Left lung (tissue), 4 donors: ENCODE measurements at regions not wholly inside any gene's neighbourhood (a gene's known extent, or its start where the extent isn't known, plus 50 kb on each side); places are given as distances from the start of the nearest gene placed in this dataset.

ENCODE experiments used
- ATAC-seq: fragments of 200-7000 bp; cut with Tn5 transposase; one replicate; pipeline ENCODE4 v1.9.1; 2020; ENCODE audit warnings: moderate library complexity
- DNase-seq, 4 donors: peaks; one replicate each; pipeline ENCODE4 v3.0.0-alpha.2; 2013 to 2020
- H3K27ac ChIP-seq, 2 donors: fragments of 200-600 bp; sonication (generic) in 1 of 2; one replicate each; pipeline versions ENCODE4 v1.5.0 to v1.8.0; 2020 to 2021
- H3K27me3 ChIP-seq, 2 donors: fragments of 200-600 bp; sonication (generic) in 1 of 2; one replicate each; pipeline versions ENCODE4 v1.5.0 to v1.8.0; 2020 to 2021
- H3K36me3 ChIP-seq, 2 donors: fragments of 200-600 bp; sonication (generic) in 1 of 2; one replicate each; pipeline versions ENCODE4 v1.5.0 to v1.8.0; 2020 to 2021
- H3K4me1 ChIP-seq, 2 donors: fragments of 200-600 bp; one replicate each; pipeline ENCODE4 v1.8.0; 2021
- H3K4me3 ChIP-seq, 2 donors: fragments of 200-600 bp; sonication (generic) in 1 of 2; one replicate each; pipeline versions ENCODE4 v1.5.0 to v1.8.0; 2020 to 2021; ENCODE audit warnings: mild to moderate bottlenecking in 1 of 2
- H3K9me3 ChIP-seq, 2 donors: fragments of 200-600 bp; sonication (generic) in 1 of 2; one replicate each; pipeline versions ENCODE4 v1.5.0 to v1.8.0; 2020 to 2021
- intact Hi-C, 2 donors: fragments of 100-400 bp; cut with DNase I; formaldehyde crosslinking; loops; one replicate each; pipeline versions ENCODE4 v1.11.2 to v1.14.2; 2022
- TF ChIP-seq, protein P1 (sequence below), 2 donors: fragments of 200-600 bp; sonication (generic) in 1 of 2; IDR thresholded peaks; one replicate each; pipeline versions ENCODE4 v1.5.0 to v1.8.0; 2021; ENCODE audit warnings: antibody characterized with exemption in 2 of 2
- donor health status: DM: no; HTN: yes; CAD: no.
- donor health status: DM: no; HTN: no; CAD: no.

DNA sequence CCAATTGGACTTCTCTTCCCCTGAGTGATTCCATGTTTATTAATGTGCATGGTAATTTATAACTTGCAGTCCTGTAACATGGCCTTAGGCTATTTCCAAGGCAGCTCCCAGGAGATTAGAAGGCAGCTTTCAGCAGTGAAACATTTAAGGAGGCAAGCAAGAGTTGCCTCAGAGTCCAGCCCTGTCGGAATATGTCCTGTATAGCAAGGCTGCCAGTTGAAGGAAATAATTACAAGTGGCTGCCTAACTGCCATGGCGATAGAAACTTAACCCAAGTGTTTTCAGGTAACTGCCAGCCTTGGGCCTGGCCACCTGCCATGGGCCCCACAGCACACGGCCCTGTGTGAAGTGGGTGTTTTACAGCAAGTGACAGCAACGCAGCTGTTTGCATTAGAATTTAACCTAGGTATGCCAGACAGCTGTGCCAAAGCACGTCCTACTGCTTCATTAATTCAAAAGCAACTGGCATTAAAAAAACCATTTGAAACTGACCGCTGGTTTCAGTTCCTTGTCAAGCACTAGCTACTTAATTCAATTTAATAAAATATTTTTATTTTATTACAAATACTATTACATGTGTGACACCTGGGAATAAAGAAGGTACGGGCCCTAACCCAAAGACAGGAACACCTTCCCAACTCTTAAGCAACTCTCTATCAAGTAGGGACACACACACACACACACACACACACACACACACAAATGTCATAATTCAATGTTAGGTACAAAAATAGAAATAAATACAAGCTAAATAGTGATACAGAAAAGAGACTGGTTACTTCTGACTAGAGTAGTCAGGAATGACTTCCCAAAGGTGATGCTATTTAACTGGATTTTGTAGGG lies 151.8 kb upstream of the HEY2 start:
- intact Hi-C loops, result no loop called here
- peak in 3 of 4 donors; percentile 23 to 64 (median 63) for DNase-seq
- Histone ChIP-seq H3K9me3 (no peaks in the 10 kb centered on the region), H3K27me3 (no peaks in the 10 kb centered on the region), H3K27ac (peak overlapping the region; percentile 14 to 37), H3K4me3 (no peak overlapping the region), H3K36me3 (no peaks in the 10 kb centered on the region), H3K4me1 (no peaks in the 10 kb centered on the region)
- ATAC-seq, result peak; percentile 84
- TF ChIP-seq, protein P1, sequence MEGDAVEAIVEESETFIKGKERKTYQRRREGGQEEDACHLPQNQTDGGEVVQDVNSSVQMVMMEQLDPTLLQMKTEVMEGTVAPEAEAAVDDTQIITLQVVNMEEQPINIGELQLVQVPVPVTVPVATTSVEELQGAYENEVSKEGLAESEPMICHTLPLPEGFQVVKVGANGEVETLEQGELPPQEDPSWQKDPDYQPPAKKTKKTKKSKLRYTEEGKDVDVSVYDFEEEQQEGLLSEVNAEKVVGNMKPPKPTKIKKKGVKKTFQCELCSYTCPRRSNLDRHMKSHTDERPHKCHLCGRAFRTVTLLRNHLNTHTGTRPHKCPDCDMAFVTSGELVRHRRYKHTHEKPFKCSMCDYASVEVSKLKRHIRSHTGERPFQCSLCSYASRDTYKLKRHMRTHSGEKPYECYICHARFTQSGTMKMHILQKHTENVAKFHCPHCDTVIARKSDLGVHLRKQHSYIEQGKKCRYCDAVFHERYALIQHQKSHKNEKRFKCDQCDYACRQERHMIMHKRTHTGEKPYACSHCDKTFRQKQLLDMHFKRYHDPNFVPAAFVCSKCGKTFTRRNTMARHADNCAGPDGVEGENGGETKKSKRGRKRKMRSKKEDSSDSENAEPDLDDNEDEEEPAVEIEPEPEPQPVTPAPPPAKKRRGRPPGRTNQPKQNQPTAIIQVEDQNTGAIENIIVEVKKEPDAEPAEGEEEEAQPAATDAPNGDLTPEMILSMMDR (IDR thresholded peaks at IDR 0.05), result no peak

DNA sequence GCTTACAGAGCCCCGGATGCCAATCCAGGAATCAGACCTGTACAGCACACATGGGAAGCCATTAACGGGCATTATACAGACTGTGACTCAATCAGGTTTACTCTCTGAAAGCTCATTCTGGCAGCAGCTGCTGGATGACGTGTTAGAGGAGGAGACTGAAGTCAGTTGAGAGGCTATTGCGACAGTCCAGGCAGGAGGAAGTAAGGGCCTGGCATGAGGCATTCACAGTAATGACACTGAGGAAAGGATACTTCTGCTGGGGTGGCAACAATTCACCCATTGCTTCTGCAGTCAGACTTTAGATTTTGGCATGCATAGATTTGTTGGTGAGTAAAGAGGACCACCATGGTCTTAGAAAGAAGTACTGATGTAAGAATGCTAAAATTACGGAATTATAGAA lies 151.0 kb upstream of the HEY2 start:
- Histone ChIP-seq H3K4me1 (no peaks in the 10 kb centered on the region), H3K4me3 (no peak overlapping the region), H3K27ac (peak overlapping the region; percentile 14 to 37), H3K9me3 (no peaks in the 10 kb centered on the region), H3K27me3 (no peaks in the 10 kb centered on the region), H3K36me3 (no peaks in the 10 kb centered on the region)
- intact Hi-C loops, result no loop called here
- DNase-seq, result peak in 2 of 4 donors; percentile 65 to 82
- TF ChIP-seq, protein P1 (IDR thresholded peaks at IDR 0.05), result no peak
- peak; percentile 89 for ATAC-seq

DNA sequence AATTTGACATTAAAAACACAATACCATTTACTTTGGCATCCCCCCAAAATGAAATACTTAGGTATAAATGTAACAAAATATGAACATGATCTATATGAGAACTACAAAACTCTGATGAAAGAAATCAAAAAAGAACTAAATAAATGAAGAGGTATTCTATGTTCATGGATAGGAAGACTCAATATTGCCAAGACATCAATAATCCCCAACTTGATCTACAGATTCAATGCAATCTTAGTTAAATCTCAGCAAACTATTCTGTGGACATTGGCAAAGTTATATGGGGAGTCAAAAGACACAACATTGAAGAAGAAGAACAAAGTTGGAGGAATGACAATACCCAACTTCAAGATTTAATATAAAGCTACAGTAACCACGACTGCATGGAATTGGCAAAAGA lies 145.2 kb upstream of the HEY2 start:
- peaks cover 0 to 5% of the 10 kb centered on the region in 2 donors for H3K9me3 ChIP-seq
- H3K27me3 ChIP-seq, result no peaks in the 10 kb centered on the region
- ATAC-seq (no peak), DNase-seq (no peak)
- no peak overlapping the region for H3K27ac ChIP-seq
- intact Hi-C loops, result no loop called here
- H3K36me3 ChIP-seq, result no peaks in the 10 kb centered on the region
- H3K4me3 ChIP-seq, result no peak overlapping the region
- TF ChIP-seq, protein P1 (IDR thresholded peaks at IDR 0.05), result no peak
- no peaks in the 10 kb centered on the region for H3K4me1 ChIP-seq

DNA sequence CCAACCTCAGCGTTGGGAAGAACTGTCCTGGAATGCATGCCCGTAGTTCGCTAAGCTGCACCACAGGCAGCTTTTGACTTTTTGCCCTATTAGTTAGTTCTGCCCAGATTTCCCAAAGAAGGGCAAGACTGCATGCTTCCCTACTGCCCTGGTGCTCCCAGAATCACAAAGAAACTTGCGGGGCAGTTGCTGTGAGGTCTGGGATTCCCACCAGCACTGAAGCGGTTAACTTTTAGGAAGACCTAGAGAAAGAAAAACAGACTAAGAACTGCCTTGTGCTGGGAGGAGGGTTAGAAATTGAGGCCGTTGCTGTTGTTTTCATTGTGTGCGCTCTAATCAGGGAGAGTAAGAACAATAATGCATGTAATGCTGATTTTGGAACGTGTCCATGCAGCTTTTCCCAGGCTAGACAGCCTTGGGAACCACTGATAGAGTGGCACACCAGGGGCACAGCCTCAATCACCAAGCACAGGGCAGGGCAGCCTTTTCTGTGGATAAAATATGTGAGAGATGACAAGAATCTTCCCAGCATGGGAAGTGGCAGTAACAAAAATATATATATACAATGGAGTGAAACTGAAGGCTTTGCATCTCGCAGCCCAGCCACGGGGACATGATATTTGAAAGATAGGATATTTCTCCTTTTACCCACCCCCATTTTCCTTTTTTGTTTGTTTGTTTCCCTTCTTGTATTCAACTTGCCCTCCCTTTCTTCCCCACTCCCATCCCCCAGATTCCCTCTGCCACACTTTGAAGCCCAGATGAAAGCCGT lies 137.7 kb upstream of the HEY2 start:
- DNase-seq, result peak in 2 of 4 donors; percentile 27 to 28
- Histone ChIP-seq H3K27me3 (no peaks in the 10 kb centered on the region), H3K4me3 (no peak overlapping the region), H3K36me3 (no peaks in the 10 kb centered on the region), H3K4me1 (peaks cover 4 to 5% of the 10 kb centered on the region in 2 donors), H3K27ac (no peak overlapping the region), H3K9me3 (no peaks in the 10 kb centered on the region)
- intact Hi-C loops, result no loop called here
- TF ChIP-seq, protein P1 (IDR thresholded peaks at IDR 0.05), result no peak
- peak; percentile 73 for ATAC-seq

DNA sequence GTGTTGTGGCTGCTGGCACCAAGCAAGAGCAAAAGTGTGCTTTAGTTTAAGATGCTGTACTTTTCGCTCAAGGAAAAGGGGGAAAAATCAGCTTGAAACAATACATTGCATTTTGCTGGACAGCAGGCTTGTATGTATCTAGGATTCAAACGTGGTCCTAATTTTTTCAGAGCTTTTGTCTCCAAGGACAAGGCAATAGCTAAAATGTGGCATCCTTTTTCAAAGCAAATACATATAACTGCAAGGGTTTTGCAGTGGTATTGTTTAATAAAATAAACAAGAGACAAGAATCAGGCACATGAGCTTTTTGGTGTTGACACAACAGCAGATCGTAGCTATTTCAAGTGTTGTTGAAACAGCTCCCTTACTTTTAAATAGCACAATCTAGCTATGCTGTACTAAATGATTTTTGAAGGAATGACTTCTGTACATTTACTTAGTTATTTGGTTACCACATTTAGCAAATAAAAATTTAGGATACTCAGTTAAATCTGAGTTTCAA lies 137.0 kb upstream of the HEY2 start:
- peaks cover 4 to 5% of the 10 kb centered on the region in 2 donors for H3K4me1 ChIP-seq
- peak in 1 of 4 donors; percentile 19 for DNase-seq
- no peaks in the 10 kb centered on the region for H3K9me3 ChIP-seq
- no peak overlapping the region for H3K27ac ChIP-seq
- no peak overlapping the region for H3K4me3 ChIP-seq
- intact Hi-C loops, result no loop called here
- TF ChIP-seq, protein P1 (IDR thresholded peaks at IDR 0.05), result no peak
- no peaks in the 10 kb centered on the region for H3K27me3 ChIP-seq
- no peaks in the 10 kb centered on the region for H3K36me3 ChIP-seq
- peak; percentile 80 for ATAC-seq
